Renal cortical epithelial cell (primary cell): ENCODE measurements at regions not wholly inside any gene's neighbourhood (a gene's known extent, or its start where the extent isn't known, plus 50 kb on each side); places are given as distances from the start of the nearest gene placed in this dataset.
"Not testable (repeated sequence)": the region's sequence is repeated elsewhere in the genome, so short reads cannot be mapped to it uniquely, and the experiment has no call there.

ENCODE experiments used
- DNase-seq: peaks from one replicate; pipeline ENCODE4 v3.0.0-alpha.2; 2011; ENCODE audit warnings: low read depth

- no peak for DNase-seq
Measured at GRCh38 chr4:128758314-128758922, 51.1 kb upstream of the JADE1 start.

- no peak for DNase-seq
Measured at GRCh38 chr4:128757712-128758111, 51.8 kb upstream of the JADE1 start.

GRCh38 chr4:128751354-128751753 is 58.1 kb upstream of the JADE1 start:
- DNase-seq, result peak; percentile 57

DNA sequence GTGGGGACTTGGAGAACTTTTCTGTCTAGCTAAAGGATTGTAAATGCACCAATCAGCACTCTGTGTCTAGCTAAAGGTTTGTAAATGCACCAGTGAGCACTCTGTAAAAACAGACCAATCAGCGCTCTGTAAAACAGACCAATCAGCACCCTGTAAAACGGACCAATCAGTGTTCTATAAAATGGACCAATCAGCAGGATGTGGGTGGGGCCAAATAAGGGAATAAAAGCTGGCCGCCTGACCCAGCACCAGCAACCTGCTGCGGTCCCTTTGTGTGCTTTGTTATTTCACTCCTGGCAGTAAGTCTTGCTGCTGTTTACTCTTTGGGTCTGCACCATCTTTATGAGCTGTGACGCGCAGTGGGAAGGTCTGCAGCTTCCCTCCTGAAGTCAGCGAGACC is 67.8 kb upstream of the JADE1 start:
- DNase-seq, result not testable (repeated sequence)

DNA sequence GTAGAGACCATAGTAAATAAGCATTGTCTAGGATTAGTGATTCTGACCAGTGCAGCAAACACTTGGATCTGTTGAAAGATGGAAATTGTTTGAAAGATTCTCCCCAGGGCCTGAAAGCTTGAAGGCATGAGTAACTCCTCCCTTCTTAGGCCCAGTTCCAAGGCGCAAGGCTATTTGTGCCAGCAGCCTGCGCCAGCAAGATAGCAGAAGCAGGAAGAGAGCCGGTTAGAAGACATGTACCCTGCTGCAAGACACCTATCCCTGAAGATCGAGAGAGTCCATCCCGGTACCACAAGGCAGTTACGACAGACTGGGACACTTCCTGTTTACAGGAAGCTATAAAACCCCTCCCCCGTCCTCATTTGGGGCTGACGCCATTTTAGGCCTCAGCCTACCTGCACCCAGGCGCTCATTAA is 72.4 kb upstream of the JADE1 start:
- DNase-seq, result no peak

GRCh38 chr4:128735714-128736113 is 73.8 kb upstream of the JADE1 start:
- no peak for DNase-seq

DNA sequence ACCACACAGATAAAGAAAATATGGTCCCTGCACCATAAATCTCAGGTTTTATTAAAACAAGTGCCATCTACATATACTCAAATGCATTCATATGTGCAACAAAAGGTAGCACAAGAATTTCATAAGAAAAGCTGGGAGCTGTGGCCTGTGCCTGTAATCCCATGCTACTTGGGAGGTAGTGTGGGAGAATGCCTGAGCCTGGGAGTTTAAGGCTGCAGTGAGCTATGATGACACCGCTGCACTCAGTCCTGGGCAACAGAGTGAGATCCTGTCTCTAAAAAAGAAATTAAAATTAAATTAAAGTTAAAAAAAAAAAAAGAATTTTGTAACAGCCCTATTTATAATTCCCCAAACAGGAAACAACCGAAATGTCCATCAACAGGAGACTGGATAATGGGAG is 81.3 kb upstream of the JADE1 start:
- DNase-seq, result no peak

GRCh38 chr4:128727658-128728057 is 81.8 kb upstream of the JADE1 start:
- no peak for DNase-seq

- DNase-seq, result no peak
Measured at GRCh38 chr4:128725405-128726055, 84.0 kb upstream of the JADE1 start.

DNA sequence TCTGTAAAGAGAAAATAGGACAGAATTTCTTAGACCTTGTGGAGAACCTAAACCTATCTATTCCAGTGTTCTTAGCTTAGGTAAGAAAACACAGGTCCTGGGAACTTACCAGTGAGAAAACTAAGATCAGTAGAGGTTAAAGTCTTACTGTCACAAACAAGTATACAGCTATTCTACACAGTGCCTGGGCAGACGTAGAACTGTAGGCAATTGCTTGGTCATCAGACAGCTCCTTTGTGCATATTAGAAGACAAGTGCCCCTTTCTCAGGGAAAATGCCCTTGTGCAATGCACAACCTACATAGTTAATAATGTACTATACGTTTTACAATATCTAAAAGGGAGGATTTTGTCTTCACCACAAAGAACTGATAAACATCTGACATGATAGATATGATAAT is 86.6 kb upstream of the JADE1 start:
- DNase-seq, result no peak

- no peak for DNase-seq
Measured at GRCh38 chr4:128721896-128722295, 87.6 kb upstream of the JADE1 start.

DNA sequence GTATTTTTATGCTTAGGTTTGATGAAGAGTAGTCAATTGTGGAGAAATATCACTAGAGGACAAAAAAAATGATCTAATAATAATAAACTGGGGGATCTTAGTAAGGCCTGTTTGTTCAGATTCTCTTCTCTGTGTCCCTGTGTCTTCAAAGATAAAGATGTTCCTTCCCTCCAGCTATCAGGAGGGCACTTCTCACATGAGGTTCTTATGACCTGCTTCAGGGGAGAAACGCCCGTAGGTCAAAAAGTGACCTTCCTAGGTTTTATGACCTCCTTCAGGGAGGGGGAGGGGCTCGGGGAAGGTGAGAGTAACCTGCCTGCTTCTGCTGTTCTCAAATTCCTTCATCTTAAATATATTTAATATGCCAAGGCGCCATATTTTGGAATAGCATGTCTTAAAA is 89.2 kb upstream of the JADE1 start:
- DNase-seq, result no peak

- peak; percentile 59 for DNase-seq
Measured at GRCh38 chr4:128718768-128719167, 90.7 kb upstream of the JADE1 start.

GRCh38 chr4:128716338-128716737 is 93.2 kb upstream of the JADE1 start:
- no peak for DNase-seq

DNA sequence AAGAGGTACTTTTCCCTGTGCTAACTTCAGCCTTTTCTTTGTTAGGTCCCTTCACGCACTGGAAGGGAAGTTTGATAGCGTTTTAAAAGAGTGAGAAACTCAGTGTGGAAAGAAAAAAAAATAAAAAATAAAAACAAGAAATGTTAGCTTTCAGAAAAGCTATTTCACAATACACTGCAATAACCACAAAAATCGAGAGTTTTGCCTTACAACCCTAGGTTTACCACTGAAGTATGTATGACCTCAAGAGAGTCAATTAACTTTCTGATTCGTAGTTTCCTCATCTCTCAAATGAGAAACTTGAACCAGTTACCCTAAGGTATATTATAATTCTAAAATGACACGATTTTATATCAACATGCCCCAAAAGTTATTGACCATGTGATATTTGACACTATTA is 93.9 kb upstream of the JADE1 start:
- DNase-seq, result peak; percentile 13

GRCh38 chr4:128711361-128711760 is 98.1 kb upstream of the JADE1 start:
- DNase-seq, result no peak

GRCh38 chr4:128709268-128709667 is 100.2 kb upstream of the JADE1 start:
- DNase-seq, result no peak

DNA sequence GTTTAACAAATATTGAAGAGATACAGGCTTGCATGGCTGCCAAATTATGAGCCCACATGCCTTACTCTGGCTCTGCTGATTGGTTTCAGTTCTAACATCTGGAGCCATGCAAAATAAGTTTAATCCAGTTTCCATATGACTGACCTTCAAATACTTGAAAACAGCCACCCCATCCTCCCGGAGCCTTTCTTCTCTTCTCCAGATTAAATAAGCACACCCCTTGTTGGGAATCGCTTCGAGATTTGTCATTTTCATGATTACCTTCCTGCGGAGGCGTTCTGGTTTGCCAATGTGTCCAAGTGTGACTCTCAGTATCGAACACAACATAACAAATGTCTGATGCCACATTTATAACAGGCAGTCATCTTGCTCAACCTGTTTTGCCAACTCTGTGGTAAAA is 101.6 kb upstream of the JADE1 start:
- DNase-seq, result peak; percentile 81

DNA sequence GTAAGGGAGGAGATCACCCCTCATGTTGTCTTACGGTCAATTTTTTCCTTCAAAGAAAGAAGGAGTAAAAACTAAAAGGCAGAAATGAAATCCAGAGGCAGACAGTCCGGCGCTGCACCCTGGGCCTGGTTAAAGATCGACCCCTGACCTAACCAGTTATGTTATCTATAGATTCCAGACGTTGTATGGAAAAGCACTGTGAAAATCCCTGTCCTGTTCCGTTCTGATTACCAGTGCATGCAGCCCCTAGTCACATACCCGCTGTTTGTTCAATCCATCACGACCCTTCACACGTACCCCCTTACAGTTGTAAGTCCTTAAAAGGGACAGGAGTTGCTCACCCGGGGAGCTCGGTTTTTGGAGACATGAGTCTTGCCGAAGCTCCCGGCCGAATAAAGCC is 105.6 kb upstream of the JADE1 start:
- no peak for DNase-seq

- no peak for DNase-seq
Measured at GRCh38 chr4:128700659-128701350, 108.7 kb upstream of the JADE1 start.

DNA sequence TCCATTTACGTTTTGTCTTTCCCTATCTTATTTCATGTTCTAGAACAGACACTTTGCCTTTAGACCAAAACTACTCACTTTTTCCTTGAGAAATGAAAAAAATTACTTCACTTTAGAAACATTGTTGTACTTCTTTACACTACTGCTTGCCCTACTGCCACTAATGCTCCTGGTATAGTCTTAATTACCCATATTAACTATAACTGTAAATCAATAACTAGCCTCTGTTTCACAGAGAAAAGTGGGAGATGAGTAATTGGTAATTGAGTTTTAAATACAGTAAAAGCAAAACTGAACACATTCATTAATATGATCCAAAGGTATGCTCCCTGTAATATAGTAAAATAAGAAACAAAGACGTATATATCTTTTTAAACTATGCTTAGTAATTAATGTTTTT is 111.1 kb upstream of the JADE1 start:
- peak; percentile 58 for DNase-seq

DNA sequence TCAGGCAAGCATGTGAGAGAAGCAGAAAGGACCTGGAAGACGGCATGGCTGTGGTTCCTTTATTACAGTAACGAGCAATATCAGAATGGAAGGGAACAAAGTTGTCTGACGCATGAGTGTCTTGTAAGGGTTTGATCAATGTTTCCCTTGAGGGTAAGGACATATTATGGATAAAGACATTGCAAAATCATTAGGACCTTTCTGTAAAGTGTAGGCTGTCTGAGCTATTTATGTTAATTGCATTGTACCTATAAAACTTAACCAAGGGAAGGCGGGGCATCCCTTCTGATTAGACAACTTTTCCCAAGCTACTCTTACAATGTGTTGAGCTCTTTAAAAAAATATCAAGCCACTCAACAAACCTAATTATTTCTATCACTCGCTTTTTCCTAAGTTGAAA is 112.2 kb upstream of the JADE1 start:
- DNase-seq, result no peak

GRCh38 chr4:128690011-128690410 is 119.5 kb upstream of the JADE1 start:
- no peak for DNase-seq
